GM18526 (cell line): ENCODE measurements at regions not wholly inside any gene's neighbourhood (a gene's known extent, or its start where the extent isn't known, plus 50 kb on each side); places are given as distances from the start of the nearest gene placed in this dataset.

Experiments
- POLR2A ChIP-seq: IDR thresholded peaks from 3 replicates; pipeline ENCODE4 v1.6.1; 2011; ENCODE audit not compliant: insufficient read length; ENCODE audit errors: extremely low read depth

- no peak for TF ChIP-seq POLR2A
Measured at GRCh38 chr22:22193923-22194322, 50.7 kb upstream of the VPREB1 start.

DNA sequence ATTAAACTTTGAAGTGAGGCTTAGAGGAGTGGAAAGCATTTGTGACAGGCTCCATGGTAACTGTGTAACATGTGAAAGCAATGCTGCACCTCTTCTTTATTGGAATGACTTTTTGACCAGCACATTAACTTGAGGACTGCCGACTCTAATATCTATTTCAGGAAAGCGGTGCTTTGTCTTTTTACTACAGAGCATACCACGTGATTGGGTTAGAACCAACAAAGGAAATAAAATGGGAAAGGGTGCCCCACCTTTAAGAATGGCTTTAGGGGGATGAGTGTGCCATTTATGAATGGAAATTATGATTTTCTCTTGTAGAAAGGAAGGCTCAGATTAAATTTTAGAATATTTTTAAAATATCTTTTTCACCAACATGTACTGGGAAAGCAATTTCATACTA is 57.3 kb upstream of the VPREB1 start:
- TF ChIP-seq POLR2A, result no peak

- TF ChIP-seq POLR2A, result no peak
Measured at GRCh38 chr22:22185844-22186499, 58.6 kb upstream of the VPREB1 start.

DNA sequence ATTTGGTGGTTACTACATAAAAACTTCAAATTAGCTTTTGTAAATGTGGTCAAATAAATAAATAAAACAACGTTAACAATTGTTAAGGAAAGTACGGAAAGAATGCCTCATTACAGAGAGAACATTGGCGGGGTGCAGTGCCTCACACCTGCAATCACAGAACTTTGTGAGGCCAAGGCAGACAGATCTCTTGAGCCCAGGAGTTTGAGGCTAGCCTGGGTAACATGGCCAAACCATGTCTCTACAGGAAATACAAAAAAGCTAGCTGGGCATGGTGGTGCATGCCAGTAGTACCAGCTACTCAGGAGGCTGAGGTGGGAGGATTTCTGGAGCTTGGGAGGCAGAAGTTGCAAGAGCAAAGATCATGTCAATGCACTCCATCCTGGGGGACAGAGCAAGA is 59.4 kb upstream of the VPREB1 start:
- no peak for TF ChIP-seq POLR2A

- TF ChIP-seq POLR2A, result no peak
Measured at GRCh38 chr22:22184277-22184807, 60.2 kb upstream of the VPREB1 start.

DNA sequence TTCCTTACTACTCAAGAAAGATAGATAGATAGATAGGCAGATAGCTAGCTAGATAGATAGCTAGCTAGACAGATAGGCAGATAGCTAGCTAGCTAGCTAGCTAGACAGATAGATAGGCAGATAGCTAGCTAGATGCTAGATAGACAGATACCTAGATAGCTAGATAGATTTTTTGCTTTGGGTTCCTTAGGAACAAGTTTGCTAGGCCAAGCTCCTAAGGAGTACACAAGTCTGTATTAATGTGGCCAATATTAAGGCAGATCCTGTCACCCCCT is 61.7 kb upstream of the VPREB1 start:
- no peak for TF ChIP-seq POLR2A

- no peak for TF ChIP-seq POLR2A
Measured at GRCh38 chr22:22182218-22182989, 62.2 kb upstream of the VPREB1 start.

DNA sequence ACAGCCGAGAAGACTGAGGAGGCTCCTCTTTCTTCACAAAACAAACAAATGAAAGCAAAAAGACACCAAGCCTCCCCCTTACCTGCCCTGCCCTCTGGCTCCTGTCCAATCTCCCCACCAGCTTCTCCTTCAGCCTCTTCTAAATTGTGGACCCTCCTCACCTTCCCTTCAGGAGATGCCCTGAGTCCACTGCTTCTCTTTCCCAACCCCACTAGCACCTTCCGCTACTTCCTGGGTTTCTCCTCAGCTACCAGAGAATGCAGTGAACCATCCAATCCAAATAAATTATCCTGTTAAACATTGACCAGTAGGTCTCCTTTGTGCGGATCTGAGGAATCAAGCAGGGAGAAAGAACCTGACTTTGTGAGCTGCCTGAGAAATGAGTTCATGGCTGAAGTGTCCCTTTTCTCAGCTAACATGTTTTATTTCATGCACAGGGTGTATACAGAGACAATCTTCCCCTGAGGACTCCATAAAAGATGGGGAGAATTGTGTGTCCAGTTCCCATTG is 63.2 kb upstream of the VPREB1 start:
- TF ChIP-seq POLR2A, result no peak

GRCh38 chr22:22180738-22181285 is 63.8 kb upstream of the VPREB1 start:
- TF ChIP-seq POLR2A, result no peak

DNA sequence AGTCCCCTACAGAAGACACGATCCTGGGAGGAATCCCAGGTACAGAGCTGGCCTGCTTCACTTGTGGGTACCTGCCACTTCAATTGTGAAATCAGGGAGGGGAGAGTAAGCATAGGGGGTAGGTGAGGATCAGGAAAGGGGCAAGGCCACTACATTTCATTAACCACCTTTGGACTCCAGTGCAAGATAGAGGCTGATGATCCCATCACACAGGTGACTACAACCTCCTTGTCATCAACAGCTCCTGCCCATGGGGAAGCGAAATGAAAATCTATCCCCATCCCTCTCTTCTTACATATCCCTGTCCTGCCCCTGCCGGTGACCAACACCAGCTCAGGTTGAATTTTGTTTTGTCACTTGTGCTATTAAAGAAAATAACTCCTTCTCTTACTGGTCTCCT is 64.7 kb upstream of the VPREB1 start:
- no peak for TF ChIP-seq POLR2A

DNA sequence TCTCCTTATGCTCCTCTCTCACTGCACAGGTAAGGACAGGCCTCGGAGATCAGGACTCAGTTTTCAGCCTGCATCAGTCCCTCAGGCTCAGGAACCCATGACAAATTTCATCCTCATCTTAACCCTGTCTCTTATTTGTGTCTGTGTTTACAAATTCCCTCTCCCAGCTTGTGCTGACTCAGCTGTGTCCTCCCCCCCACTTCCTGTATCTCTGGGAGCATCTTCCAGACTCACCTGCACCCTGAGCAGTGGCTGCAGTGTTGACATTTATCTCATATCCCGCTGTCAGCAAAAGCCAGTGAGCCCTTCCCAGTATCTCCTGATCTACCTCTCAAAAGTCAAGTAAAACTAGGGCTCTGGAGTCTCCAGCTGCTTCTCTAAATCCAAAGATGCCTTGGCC is 65.6 kb upstream of the VPREB1 start:
- TF ChIP-seq POLR2A, result no peak

DNA sequence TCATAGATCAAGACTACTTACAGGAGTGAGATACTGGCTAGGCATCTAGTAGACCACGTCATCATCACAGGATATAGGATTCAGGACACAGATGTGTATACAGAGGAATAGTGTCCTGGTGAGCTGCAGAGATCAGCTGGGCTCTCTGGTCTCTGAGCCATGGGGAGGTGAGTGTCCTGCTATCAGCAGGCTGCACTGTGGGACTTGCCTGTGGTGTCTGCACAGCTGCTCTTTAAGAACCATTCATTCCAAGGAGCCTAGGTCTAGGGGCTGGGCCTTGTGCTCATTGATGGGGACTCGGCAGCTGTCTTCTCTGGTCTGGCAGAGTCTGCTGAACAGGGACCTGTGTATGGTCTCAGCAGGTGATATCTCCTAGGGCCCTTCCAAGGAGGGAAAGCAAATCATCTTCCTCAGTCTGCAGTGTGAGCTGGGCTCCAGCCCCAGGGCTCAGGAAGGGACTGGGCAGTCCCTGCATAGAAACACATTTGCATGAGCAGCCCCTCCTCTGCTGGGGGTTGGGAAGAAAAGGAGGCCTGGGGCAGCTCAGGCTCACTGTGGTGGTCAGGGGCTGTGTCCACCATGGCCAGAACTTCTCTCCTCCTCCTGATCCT is 66.1 kb upstream of the VPREB1 start:
- TF ChIP-seq POLR2A, result no peak

DNA sequence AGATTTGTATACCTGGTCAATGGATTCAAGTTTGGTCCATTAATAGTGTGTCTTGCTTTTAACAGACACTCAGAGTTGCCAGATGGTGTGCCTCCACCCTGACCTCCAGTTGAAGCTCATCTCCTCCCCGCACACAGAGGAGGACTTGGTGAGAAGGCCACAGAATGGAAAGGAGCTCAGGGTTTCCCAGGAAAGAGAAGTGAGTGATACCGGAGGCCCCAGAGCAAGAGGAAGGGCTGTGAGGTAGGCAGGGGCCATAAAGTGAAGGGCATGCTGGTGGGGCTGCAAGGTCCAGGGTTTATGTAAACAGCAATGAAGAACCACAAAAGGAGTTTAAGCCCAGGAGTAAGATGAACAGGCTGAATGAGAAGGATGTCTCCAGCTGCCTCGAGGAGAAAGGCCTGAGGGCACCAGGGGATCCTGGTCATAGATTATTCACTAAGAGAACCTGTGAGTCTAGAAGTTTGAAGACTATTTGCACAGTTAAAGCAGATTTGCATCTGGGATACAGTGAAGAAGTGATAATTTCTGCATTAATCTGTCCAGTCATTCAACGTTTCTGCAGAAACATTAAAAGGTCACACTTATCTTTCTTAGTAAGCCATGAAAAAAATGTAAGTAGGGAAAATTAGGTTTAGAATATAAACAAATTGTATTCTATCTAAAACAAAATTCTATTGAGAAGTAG is 67.5 kb upstream of the VPREB1 start:
- no peak for TF ChIP-seq POLR2A

GRCh38 chr22:22171357-22172218 is 73.0 kb upstream of the VPREB1 start:
- TF ChIP-seq POLR2A, result no peak

DNA sequence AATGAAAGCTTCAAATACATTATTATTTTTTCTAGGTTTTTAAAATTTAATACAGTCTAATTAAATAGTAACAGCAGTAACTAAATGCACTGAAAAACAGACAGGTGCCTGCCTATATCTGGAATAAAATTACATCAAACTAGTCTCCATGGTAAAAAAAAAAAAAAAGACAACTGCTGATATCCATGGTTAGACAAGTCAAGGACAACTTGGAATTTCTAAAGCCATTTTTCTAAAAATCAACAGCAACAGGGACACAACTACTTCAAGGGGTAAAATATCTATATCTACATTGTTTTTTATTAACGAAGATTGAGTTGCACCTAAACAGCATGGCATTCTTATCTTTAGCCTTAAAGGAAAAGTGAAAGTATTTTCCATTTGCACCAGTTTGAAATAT is 74.7 kb upstream of the VPREB1 start:
- TF ChIP-seq POLR2A, result no peak
